NCI-H2227 treated with DMSO at 0.1 percent for 48 hours (cell line): ENCODE measurements at regions not wholly inside any gene's neighbourhood (a gene's known extent, or its start where the extent isn't known, plus 50 kb on each side); places are given as distances from the start of the nearest gene placed in this dataset.

Experiments used
- DNase-seq: peaks from one replicate; lab custom pipeline; 2025; lab: John Stamatoyannopoulos, UW

DNA sequence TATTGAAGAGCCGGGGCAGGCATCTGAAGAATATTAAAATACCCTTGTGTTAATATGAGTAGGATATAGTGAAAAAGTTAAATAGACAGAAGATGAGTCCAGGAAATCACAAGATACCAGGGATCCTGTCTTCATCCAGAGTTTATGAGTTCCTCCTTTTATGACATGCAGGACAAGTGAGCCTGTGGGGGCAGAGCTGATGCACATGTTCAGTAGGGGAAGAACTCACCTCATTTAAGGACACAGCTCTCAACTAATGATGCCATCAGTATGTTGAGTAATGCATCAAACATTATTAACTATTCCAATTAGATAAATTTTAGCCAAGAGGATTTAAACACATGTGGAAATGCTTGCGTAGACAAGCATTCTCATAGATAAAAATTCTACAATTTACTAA is 435.8 kb upstream of the AKR1E2 start:
- no peak for DNase-seq

- no peak for DNase-seq
Observed at GRCh38 chr10:4385231-4385870, 440.7 kb upstream of the AKR1E2 start.

DNA sequence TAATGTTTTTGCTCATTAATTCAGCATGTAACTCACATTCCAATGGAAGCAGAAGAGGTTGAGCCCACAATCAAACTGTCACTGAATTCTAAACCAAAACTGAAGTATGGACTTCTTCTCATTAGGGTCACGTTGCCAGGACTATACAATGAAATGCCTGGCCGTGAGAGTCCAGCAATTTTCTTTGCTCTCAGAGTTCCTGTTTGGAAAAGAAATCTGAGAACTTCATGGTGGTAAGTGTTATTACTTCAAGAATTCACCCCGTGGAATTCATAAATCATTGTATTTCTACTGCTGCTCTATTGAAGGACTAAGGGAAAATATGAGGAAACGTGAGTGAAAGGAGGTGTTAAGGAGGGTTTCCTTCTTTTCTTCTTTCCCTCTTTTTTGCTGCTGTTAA is 441.8 kb upstream of the AKR1E2 start:
- no peak for DNase-seq

DNA sequence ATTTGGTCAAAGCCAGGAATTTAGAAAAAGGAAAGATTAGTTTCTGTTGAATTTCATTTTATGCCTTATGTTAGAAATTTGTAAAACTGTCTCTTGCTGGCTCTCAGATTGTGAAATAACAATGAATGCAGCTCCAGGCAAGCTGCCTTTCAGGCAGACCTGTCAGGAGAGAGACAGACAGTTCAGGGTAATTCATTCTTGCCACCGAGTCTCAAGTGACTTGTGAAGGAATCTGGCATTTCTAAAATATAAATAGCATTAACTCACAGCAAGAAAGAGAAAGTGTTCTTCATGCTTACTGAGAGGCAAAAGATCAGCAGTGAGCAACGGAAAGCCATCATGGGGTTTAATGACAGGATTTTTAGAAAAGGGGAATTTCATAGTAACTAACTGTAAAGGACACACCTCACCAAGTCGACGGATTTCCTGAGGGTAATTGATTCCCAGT is 442.3 kb upstream of the AKR1E2 start:
- DNase-seq = no peak

GRCh38 chr10:4382811-4383210 is 443.2 kb upstream of the AKR1E2 start:
- no peak for DNase-seq

- DNase-seq = no peak
Observed at GRCh38 chr10:4373612-4374011, 452.4 kb upstream of the AKR1E2 start.

DNA sequence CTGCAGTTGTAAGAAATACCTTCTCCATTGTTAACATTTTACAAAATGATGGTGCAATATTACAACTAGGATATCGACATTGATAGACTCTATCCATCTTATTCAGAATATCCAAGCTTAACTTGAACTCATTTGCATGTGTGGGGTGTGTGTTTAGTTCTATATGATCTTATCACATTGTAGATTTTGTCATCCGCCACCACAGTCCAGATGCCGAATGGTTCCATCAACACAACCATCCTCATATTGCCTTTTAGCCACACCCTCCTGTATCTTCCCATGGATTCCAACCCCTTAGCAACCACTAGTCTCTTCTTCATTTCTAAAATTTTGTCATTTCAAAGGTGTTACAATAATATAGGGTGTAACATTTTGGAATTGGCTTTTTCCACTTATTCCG is 452.9 kb upstream of the AKR1E2 start:
- DNase-seq = no peak

DNA sequence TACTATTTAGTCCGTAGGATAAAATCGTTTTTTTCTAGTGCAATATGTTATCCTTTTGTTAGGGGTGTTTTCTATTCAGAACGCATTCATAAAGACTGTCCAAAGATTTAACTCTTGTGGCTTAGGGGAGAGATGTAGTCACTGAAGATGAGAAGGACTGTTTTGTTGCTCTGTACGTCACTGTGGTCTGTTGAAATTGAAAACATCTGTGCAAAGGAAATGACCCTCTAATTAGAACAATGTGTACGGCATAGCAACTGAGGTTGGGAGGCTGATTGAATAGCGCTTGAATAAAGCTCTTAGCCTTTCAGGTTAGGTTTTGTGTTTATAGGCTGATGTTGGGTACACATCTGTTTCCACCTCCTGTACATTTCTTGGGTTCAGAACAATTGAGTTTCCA is 453.4 kb upstream of the AKR1E2 start:
- no peak for DNase-seq

GRCh38 chr10:4371691-4372295 is 454.2 kb upstream of the AKR1E2 start:
- DNase-seq = no peak

DNA sequence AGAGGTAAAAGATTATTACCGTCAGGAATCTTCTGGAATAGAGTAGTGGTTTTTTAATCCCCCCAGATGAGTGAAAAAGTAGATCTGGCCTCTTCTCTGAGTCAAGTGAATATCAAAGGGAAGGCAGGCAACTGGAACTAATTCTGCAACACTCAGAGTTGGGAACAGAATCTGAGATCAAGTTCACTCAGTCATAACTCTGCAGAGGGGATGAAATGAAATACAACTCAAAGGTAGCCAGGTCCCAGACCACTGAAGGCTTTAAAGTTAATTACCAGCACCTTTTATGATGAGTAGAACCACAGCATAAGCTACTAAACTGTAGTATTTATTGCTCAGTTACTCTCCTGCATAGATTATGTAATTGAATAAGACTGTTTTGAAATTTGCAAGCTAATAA is 455.6 kb upstream of the AKR1E2 start:
- no peak for DNase-seq

GRCh38 chr10:4361581-4361980 is 464.4 kb upstream of the AKR1E2 start:
- no peak for DNase-seq

- no peak for DNase-seq
Observed at GRCh38 chr10:4359003-4359402, 467.0 kb upstream of the AKR1E2 start.

GRCh38 chr10:4357911-4358310 is 468.1 kb upstream of the AKR1E2 start:
- DNase-seq = no peak

DNA sequence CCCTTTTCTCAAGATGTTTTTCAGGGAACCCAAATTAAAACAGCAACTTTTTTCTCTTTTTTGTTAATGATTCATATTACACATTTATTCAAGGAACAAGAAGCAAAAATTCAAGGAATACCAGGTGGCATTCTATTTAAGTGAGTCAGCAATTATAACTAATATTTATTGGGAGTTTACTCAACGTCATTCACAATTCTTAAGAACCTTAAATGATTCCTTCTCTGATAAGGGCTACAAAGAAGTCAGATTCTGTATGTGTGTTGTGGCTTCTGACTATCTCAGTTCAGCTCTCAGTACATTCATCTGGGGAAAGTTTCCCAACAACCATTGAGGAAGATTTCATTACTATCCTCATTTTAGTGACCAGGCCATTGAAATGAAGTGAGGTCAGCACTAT is 470.7 kb upstream of the AKR1E2 start:
- no peak for DNase-seq

GRCh38 chr10:4354382-4354812 is 471.6 kb upstream of the AKR1E2 start:
- no peak for DNase-seq

DNA sequence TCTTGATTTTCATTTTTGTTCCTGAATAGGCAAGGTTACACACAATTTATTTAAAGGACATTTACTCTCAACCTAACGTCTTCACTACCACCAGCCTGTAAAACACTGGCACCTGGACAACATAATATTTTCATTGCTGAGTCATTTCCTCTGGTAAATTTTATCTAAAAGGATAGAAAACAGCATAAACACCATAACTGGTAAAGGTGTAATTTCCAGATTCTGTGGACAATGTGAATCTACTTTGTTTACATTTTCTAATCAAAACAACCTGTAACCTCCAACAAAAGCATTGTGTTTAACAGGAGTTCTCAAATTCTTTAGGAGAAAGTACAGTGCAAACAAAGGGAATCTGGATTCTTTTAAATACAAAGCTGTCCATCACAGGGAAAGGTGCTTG is 472.0 kb upstream of the AKR1E2 start:
- DNase-seq = no peak

GRCh38 chr10:4353059-4353655 is 472.9 kb upstream of the AKR1E2 start:
- peak; percentile 6 for DNase-seq

DNA sequence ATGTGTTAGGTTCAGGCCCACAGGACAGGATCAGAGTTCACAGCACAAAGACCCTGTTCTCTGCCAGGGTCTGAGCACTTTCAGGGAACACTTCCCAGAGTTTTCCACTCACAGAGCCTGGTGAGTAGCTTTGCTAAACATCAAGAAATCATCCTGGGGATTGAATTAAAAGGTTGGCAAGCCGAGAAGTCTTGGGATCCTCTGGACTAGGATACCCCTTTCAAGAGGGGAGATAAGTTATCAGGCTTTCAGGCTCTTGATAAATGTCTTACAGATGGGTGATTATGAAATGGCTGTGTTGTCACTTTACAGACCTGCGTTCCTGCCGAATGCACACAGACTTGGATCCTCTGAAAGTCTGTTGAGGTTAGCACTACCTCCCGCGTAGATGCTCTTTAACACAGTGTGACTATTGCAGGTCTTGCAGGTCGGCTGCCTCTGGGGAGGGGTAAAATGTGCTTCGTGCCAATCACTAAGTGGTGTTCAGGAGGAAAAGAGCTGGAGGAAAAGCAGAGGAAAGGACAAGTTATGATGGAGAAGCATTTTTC is 473.5 kb upstream of the AKR1E2 start:
- no peak for DNase-seq

DNA sequence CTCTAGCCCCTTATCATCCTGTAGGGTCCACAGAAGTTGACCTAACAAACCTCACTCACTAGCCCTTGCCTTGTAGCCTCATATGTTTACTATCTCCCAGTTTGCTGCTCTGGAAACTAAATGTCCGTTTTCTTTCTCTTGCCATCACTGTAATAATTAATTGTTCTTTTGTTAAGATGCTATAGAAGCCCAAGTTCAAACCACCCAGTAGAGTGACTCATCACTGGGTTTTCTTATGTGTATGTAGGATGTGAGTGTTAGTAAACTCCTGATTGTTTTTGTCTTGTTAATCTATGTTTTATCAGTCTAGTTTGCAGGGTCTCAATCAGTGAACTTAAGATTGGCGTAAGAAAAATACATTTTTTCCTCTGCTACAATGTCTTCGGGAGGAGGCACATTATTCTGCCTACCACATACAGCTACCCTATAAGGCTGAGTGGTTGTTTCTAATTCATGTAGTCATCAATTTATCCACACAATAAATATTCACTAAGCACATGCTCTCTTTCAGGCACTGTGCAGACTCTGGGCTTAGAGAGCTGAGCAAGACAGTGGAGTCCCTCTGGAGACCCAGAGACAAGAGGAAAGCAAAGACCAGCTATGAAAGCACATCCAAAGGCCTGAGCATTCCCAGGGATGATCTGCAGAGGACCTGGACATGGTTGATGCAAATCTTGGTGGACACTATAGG is 474.1 kb upstream of the AKR1E2 start:
- no peak for DNase-seq

DNA sequence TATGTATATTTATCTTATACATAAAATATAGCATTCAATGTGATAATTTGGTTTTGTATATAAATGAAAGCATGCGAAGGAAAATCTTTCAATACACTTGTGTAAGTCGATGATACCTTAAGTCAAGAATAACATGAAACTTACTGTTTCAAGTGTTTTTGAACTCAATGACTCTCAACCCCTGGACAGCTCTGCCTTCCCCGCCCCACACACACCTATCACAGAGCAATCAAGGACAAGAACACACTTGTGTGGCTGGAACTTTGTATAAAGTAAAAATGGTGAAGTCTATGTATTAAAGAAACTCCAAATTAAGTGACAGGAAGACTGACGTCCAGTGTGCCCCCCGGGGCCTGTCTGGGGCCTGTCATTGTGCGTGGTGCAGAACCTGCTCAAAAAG is 478.6 kb upstream of the AKR1E2 start:
- DNase-seq = no peak

- no peak for DNase-seq
Observed at GRCh38 chr10:4345877-4346646, 479.9 kb upstream of the AKR1E2 start.

GRCh38 chr10:4344492-4344994 is 481.5 kb upstream of the AKR1E2 start:
- DNase-seq = no peak
